GM18870 (cell line): ENCODE measurements at regions not wholly inside any gene's neighbourhood (a gene's known extent, or its start where the extent isn't known, plus 50 kb on each side); places are given as distances from the start of the nearest gene placed in this dataset.
"Not testable (repeated sequence)": the region's sequence is repeated elsewhere in the genome, so short reads cannot be mapped to it uniquely, and the experiment has no call there.

ENCODE experiments used
- ATAC-seq: cut with Tn5 transposase; IDR thresholded peaks from one replicate; pipeline ENCODE4 v1.9.1; 2021; ENCODE audit warnings: moderate library complexity; ENCODE audit not compliant: unreplicated experiment

- ATAC-seq, result not testable (repeated sequence)
These were observed 73.2 kb upstream of the TIAM1 start for GRCh38 chr21:31417214-31417613.

- ATAC-seq, result no peak
These were observed 72.4 kb upstream of the TIAM1 start for GRCh38 chr21:31416465-31416864.

GRCh38 chr21:31414263-31415000 lies 70.4 kb upstream of the TIAM1 start:
- ATAC-seq, result no peak

- ATAC-seq, result no peak
These were observed 69.6 kb upstream of the TIAM1 start for GRCh38 chr21:31413698-31414097.

GRCh38 chr21:31410499-31411131 lies 66.6 kb upstream of the TIAM1 start:
- no peak for ATAC-seq

GRCh38 chr21:31409831-31410487 lies 65.9 kb upstream of the TIAM1 start:
- no peak for ATAC-seq

GRCh38 chr21:31408301-31409088 lies 64.4 kb upstream of the TIAM1 start:
- no peak for ATAC-seq

- no peak for ATAC-seq
These were observed 62.4 kb upstream of the TIAM1 start for GRCh38 chr21:31406510-31406909.

- no peak for ATAC-seq
These were observed 61.5 kb upstream of the TIAM1 start for GRCh38 chr21:31405604-31406003.

- no peak for ATAC-seq
These were observed 59.7 kb upstream of the TIAM1 start for GRCh38 chr21:31403596-31404333.

GRCh38 chr21:31399591-31399990 lies 55.5 kb upstream of the TIAM1 start:
- ATAC-seq, result no peak

- no peak for ATAC-seq
These were observed 54.5 kb upstream of the TIAM1 start for GRCh38 chr21:31398574-31398973.

GRCh38 chr21:31397939-31398338 lies 53.9 kb upstream of the TIAM1 start:
- ATAC-seq, result no peak

- ATAC-seq, result no peak
These were observed 53.5 kb upstream of the TIAM1 start for GRCh38 chr21:31397515-31397926.

GRCh38 chr21:31397030-31397429 lies 53.0 kb upstream of the TIAM1 start:
- ATAC-seq, result no peak

- no peak for ATAC-seq
These were observed 52.3 kb upstream of the TIAM1 start for GRCh38 chr21:31396399-31396798.

- ATAC-seq, result no peak
These were observed 51.7 kb upstream of the TIAM1 start for GRCh38 chr21:31395791-31396190.

- no peak for ATAC-seq
These were observed 51.2 kb upstream of the TIAM1 start for GRCh38 chr21:31395268-31395667.

- ATAC-seq, result no peak
These were observed 50.2 kb upstream of the TIAM1 start for GRCh38 chr21:31394309-31394708.
